GM23338 (cell line): ENCODE measurements at regions not wholly inside any gene's neighbourhood (a gene's known extent, or its start where the extent isn't known, plus 50 kb on each side); places are given as distances from the start of the nearest gene placed in this dataset.

ENCODE experiments used
- ATAC-seq: fragments of 200-7000 bp; cut with Tn5 transposase; 3 replicates; pipeline ENCODE4 v1.9.1; 2020
- DNase-seq: peaks from one replicate; pipeline ENCODE4 v3.0.0-alpha.2; 2015; ENCODE audit warnings: low spot score
- H2AFZ ChIP-seq: fragments of 200-600 bp; sonication (generic); 2 replicates; pipeline ENCODE4 v1.8.0; 2016; ENCODE audit warnings: antibody characterized with exemption, mild to moderate bottlenecking, moderate library complexity
- H3F3A ChIP-seq: fragments of 200-600 bp; sonication (generic); replicated peaks from 2 replicates; pipeline ENCODE4 v1.8.0; 2017; ENCODE audit warnings: antibody characterized with exemption, mixed run types, low read depth
- H3K27ac ChIP-seq: fragments of 200-600 bp; sonication (generic); 2 replicates; pipeline ENCODE4 v1.6.1; 2016; ENCODE audit warnings: low read depth
- H3K27me3 ChIP-seq: fragments of 200-600 bp; sonication (generic); 2 replicates; pipeline ENCODE4 v1.8.0; 2016; ENCODE audit warnings: mild to moderate bottlenecking, mixed run types, moderate library complexity; ENCODE audit not compliant: insufficient read depth
- H3K36me3 ChIP-seq: fragments of 200-600 bp; sonication (generic); 2 replicates; pipeline ENCODE4 v1.8.0; 2016; ENCODE audit warnings: mild to moderate bottlenecking; ENCODE audit not compliant: insufficient read depth
- H3K4me1 ChIP-seq: fragments of 200-600 bp; sonication (generic); 2 replicates; pipeline ENCODE4 v1.8.0; 2016; ENCODE audit warnings: mild to moderate bottlenecking, moderate library complexity; ENCODE audit not compliant: insufficient read depth
- H3K4me2 ChIP-seq: fragments of 200-600 bp; sonication (generic); 2 replicates; pipeline ENCODE4 v1.7.1; 2017; ENCODE audit warnings: mixed run types
- H3K4me3 ChIP-seq: fragments of 200-600 bp; sonication (generic); 2 replicates; pipeline ENCODE4 v1.6.1; 2016; ENCODE audit warnings: mixed run types
- H3K79me2 ChIP-seq: fragments of 200-600 bp; sonication (generic); replicated peaks from 2 replicates; pipeline ENCODE4 v1.8.0; 2017; ENCODE audit warnings: mild to moderate bottlenecking; ENCODE audit not compliant: insufficient read depth
- H3K9me2 ChIP-seq: fragments of 200-600 bp; sonication (generic); 2 replicates; pipeline ENCODE4 v1.8.0; 2017; ENCODE audit not compliant: insufficient read depth
- H4K20me1 ChIP-seq: fragments of 200-600 bp; sonication (generic); replicated peaks from 2 replicates; pipeline ENCODE4 v1.8.0; 2017; ENCODE audit warnings: mild to moderate bottlenecking; ENCODE audit not compliant: insufficient read depth
- H3K27ac Mint-ChIP-seq: 2 replicates; pipeline ENCODE4 v1.8.0; 2020; ENCODE audit warnings: inconsistent platforms, mild to moderate bottlenecking, moderate library complexity, mixed read lengths
- H3K27me3 Mint-ChIP-seq: 3 replicates; pipeline ENCODE4 v1.8.0; 2022; ENCODE audit warnings: low read depth, mild to moderate bottlenecking, moderate library complexity, mixed read lengths, inconsistent platforms; ENCODE audit not compliant: insufficient read depth, poor library complexity
- H3K36me3 Mint-ChIP-seq: 3 replicates; pipeline ENCODE4 v1.8.0; 2021; ENCODE audit warnings: low read depth, mild to moderate bottlenecking, inconsistent platforms, moderate library complexity, mixed read lengths
- H3K4me1 Mint-ChIP-seq: 3 replicates; pipeline ENCODE4 v1.8.0; 2020; ENCODE audit warnings: mild to moderate bottlenecking, inconsistent platforms, mixed read lengths
- H3K4me3 Mint-ChIP-seq: 3 replicates; pipeline ENCODE4 v1.8.0; 2021; ENCODE audit warnings: moderate library complexity, mild to moderate bottlenecking, inconsistent platforms, mixed read lengths
- H3K9me3 Mint-ChIP-seq: 3 replicates; pipeline ENCODE4 v1.8.0; 2020; ENCODE audit warnings: moderate library complexity, mild to moderate bottlenecking, inconsistent platforms, mixed read lengths
- CREB1 ChIP-seq: fragments of 250-450 bp; sonication (Bioruptor Pico); IDR thresholded peaks from 2 replicates; pipeline ENCODE4 v1.5.0; 2020; ENCODE audit warnings: low read depth, mild to moderate bottlenecking, moderate library complexity
- EZH2 ChIP-seq: fragments of 200-600 bp; sonication (generic); IDR thresholded peaks from one replicate; pipeline ENCODE4 v1.8.0; 2017; ENCODE audit warnings: antibody characterized with exemption, mild to moderate bottlenecking, low read depth; ENCODE audit not compliant: unreplicated experiment
- EZH2phosphoT487 ChIP-seq: fragments of 200-600 bp; sonication (generic); IDR thresholded peaks from one replicate; pipeline ENCODE4 v1.8.1; 2018; ENCODE audit warnings: antibody characterized with exemption; ENCODE audit not compliant: unreplicated experiment
- JUNB ChIP-seq: IDR thresholded peaks from one replicate; pipeline ENCODE4 v1.6.1; 2016; ENCODE audit warnings: antibody characterized with exemption; ENCODE audit not compliant: unreplicated experiment
- NANOG ChIP-seq: IDR thresholded peaks from 2 replicates; pipeline ENCODE4 v1.6.1; 2016; ENCODE audit warnings: antibody characterized with exemption, borderline replicate concordance
- POLR2AphosphoS5 ChIP-seq: IDR thresholded peaks from 2 replicates; pipeline ENCODE4 v1.6.1; 2016; ENCODE audit warnings: antibody characterized with exemption, low read depth
- STAT1 ChIP-seq: IDR thresholded peaks from one replicate; pipeline ENCODE4 v1.6.1; 2016; ENCODE audit warnings: antibody characterized with exemption; ENCODE audit not compliant: unreplicated experiment
- TF ChIP-seq, protein P1 (sequence below): IDR thresholded peaks from one replicate; pipeline ENCODE4 v1.6.1; 2018; ENCODE audit warnings: antibody characterized with exemption; ENCODE audit not compliant: unreplicated experiment
- TF ChIP-seq, protein P2 (sequence below), 2 experiments: fragments of 200-600 bp in 1 of 2; sonication (generic) in 1 of 2; conservative IDR thresholded peaks; 2 replicates each; pipeline versions ENCODE4 v1.5.1 to v1.6.1; 2016 to 2017; ENCODE audit warnings: antibody characterized with exemption in 2 of 2, low read depth in 2 of 2, mild to moderate bottlenecking in 2 of 2, moderate library complexity in 1 of 2

DNA sequence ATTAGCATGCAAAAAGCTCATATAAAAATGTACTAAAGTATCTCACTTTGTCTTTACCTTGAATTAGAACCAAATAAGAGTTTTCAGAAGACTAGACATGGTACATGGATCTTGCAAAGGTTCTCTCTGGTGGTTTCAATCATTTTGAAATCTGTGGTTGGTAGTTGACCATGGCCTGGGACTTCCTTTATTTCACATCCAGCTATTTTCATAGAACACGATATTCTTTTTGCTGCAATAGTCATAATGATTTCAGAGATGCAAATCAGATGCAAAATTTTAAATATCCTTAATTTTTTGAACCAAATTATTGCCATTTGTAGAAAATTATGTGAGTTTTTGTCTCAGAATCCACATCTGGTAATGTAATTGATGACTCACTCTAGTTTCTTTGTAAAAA lies 375.1 kb upstream of the ZP4 start:
- TF ChIP-seq CREB1 = no peak
- DNase-seq (no peak), ATAC-seq (no peak)
- Mint-ChIP-seq H3K36me3 (peaks cover 11% of the 10 kb centered on the region; the same call in 2 of the 3 replicates), H3K4me3 (no peak overlapping the region), H3K4me1 (no peaks in the 10 kb centered on the region), H3K27me3 (no peaks in the 10 kb centered on the region), H3K27ac (no peak overlapping the region), H3K9me3 (peaks cover 8% of the 10 kb centered on the region; the same call in 1 of the 3 replicates)
- peaks cover 7% of the 10 kb centered on the region; the same call in 1 of the 2 replicates for H3K9me2 ChIP-seq
- H3F3A ChIP-seq = no peaks in the 10 kb centered on the region
- no peak overlapping the region for H3K4me2 ChIP-seq
- H2AFZ ChIP-seq = no peak overlapping the region
- no peaks in the 10 kb centered on the region for H3K79me2 ChIP-seq
- no peaks in the 10 kb centered on the region for H3K4me1 ChIP-seq
- no peak overlapping the region for H3K4me3 ChIP-seq
- no peaks in the 10 kb centered on the region for H3K36me3 ChIP-seq
- no peaks in the 10 kb centered on the region for H3K27me3 ChIP-seq
- H4K20me1 ChIP-seq = no peaks in the 10 kb centered on the region
- H3K27ac ChIP-seq = no peak overlapping the region

DNA sequence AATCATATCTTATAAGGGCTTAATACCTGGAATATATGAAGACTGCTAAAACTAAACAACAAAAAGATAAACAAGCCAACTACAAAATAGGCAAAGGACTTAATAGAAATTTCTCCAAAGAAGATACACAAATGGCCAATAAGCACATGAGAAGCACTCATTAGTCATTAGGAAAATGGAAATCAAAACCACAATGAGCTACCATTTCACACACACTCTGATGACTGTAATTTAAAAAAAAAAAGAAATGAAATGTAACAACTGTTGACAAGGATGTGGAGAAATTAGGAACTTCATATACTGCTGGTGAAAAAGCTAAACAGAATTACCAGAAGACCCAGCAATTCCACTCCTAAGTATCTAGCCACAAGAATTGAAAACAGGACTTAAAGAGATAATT lies 374.2 kb upstream of the ZP4 start:
- Histone ChIP-seq H3K27ac (no peak overlapping the region), H3K36me3 (no peaks in the 10 kb centered on the region), H3K9me2 (peaks cover 4% of the 10 kb centered on the region; the same call in 1 of the 2 replicates), H3K4me2 (no peak overlapping the region), H3F3A (no peaks in the 10 kb centered on the region), H3K27me3 (no peaks in the 10 kb centered on the region), H3K4me3 (no peak overlapping the region), H3K79me2 (no peaks in the 10 kb centered on the region), H2AFZ (no peak overlapping the region), H4K20me1 (no peaks in the 10 kb centered on the region), H3K4me1 (no peaks in the 10 kb centered on the region)
- no peaks in the 10 kb centered on the region for H3K4me1 Mint-ChIP-seq
- H3K27me3 Mint-ChIP-seq = no peaks in the 10 kb centered on the region
- no peak overlapping the region for H3K4me3 Mint-ChIP-seq
- DNase-seq = no peak
- no peak for ATAC-seq
- peaks cover 11% of the 10 kb centered on the region; the same call in 2 of the 3 replicates for H3K36me3 Mint-ChIP-seq
- peaks cover 11% of the 10 kb centered on the region; the same call in 2 of the 3 replicates for H3K9me3 Mint-ChIP-seq
- no peak overlapping the region for H3K27ac Mint-ChIP-seq
- TF ChIP-seq, protein P1, sequence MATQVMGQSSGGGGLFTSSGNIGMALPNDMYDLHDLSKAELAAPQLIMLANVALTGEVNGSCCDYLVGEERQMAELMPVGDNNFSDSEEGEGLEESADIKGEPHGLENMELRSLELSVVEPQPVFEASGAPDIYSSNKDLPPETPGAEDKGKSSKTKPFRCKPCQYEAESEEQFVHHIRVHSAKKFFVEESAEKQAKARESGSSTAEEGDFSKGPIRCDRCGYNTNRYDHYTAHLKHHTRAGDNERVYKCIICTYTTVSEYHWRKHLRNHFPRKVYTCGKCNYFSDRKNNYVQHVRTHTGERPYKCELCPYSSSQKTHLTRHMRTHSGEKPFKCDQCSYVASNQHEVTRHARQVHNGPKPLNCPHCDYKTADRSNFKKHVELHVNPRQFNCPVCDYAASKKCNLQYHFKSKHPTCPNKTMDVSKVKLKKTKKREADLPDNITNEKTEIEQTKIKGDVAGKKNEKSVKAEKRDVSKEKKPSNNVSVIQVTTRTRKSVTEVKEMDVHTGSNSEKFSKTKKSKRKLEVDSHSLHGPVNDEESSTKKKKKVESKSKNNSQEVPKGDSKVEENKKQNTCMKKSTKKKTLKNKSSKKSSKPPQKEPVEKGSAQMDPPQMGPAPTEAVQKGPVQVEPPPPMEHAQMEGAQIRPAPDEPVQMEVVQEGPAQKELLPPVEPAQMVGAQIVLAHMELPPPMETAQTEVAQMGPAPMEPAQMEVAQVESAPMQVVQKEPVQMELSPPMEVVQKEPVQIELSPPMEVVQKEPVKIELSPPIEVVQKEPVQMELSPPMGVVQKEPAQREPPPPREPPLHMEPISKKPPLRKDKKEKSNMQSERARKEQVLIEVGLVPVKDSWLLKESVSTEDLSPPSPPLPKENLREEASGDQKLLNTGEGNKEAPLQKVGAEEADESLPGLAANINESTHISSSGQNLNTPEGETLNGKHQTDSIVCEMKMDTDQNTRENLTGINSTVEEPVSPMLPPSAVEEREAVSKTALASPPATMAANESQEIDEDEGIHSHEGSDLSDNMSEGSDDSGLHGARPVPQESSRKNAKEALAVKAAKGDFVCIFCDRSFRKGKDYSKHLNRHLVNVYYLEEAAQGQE = no peak
- no peak for TF ChIP-seq STAT1
- TF ChIP-seq POLR2AphosphoS5 = no peak
- TF ChIP-seq CREB1 = no peak
- TF ChIP-seq EZH2 = no peak
- no peak for TF ChIP-seq EZH2phosphoT487

DNA sequence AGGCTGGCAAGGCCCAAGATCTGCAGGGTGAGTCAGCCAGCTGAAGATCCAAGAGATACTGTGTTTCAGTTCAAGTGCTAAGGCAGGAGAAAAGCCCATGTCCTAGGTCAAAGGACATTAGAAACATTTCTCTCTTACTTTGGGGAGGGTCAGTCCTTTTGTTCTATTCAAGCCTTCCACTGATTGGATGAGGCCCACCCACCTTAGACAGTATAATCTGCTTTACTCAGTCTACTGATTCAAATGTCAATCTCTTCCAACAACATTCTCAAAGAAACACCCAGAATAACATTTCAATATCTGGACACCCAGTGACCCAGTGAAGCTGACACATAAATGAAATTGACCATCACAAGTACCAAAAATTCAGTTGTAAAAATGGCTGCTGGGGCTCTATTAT lies 367.8 kb upstream of the ZP4 start:
- H3K4me2 ChIP-seq = no peak overlapping the region
- H3K4me1 ChIP-seq = peaks cover 25% of the 10 kb centered on the region
- Mint-ChIP-seq H3K36me3 (peaks cover 8% of the 10 kb centered on the region; the same call in 2 of the 3 replicates), H3K9me3 (peaks cover 8% of the 10 kb centered on the region; the same call in 2 of the 3 replicates), H3K27ac (no peak overlapping the region), H3K4me3 (no peak overlapping the region), H3K4me1 (peaks cover 23% of the 10 kb centered on the region), H3K27me3 (no peaks in the 10 kb centered on the region)
- H3K4me3 ChIP-seq = no peak overlapping the region
- H4K20me1 ChIP-seq = no peaks in the 10 kb centered on the region
- peaks cover 12% of the 10 kb centered on the region; the same call in 1 of the 2 replicates for H3K9me2 ChIP-seq
- H3K27ac ChIP-seq = no peak overlapping the region
- no peak overlapping the region for H2AFZ ChIP-seq
- no peaks in the 10 kb centered on the region for H3F3A ChIP-seq
- TF ChIP-seq, protein P2, sequence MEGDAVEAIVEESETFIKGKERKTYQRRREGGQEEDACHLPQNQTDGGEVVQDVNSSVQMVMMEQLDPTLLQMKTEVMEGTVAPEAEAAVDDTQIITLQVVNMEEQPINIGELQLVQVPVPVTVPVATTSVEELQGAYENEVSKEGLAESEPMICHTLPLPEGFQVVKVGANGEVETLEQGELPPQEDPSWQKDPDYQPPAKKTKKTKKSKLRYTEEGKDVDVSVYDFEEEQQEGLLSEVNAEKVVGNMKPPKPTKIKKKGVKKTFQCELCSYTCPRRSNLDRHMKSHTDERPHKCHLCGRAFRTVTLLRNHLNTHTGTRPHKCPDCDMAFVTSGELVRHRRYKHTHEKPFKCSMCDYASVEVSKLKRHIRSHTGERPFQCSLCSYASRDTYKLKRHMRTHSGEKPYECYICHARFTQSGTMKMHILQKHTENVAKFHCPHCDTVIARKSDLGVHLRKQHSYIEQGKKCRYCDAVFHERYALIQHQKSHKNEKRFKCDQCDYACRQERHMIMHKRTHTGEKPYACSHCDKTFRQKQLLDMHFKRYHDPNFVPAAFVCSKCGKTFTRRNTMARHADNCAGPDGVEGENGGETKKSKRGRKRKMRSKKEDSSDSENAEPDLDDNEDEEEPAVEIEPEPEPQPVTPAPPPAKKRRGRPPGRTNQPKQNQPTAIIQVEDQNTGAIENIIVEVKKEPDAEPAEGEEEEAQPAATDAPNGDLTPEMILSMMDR (conservative IDR thresholded peaks at IDR 0.05; ENCODE audit: low read depth in 2 of 2) = no peak
- TF ChIP-seq STAT1 = no peak
- TF ChIP-seq, protein P1 = no peak
- no peak for TF ChIP-seq NANOG
- TF ChIP-seq JUNB = no peak
- no peaks in the 10 kb centered on the region for H3K79me2 ChIP-seq
- no peaks in the 10 kb centered on the region for H3K36me3 ChIP-seq
- H3K27me3 ChIP-seq = no peaks in the 10 kb centered on the region
- ATAC-seq (no peak), DNase-seq (no peak)
